A549 (cell line): ENCODE measurements at regions not wholly inside any gene's neighbourhood (a gene's known extent, or its start where the extent isn't known, plus 50 kb on each side); places are given as distances from the start of the nearest gene placed in this dataset.

ENCODE experiments used
- ATAC-seq, 2 experiments: fragments of 200-7000 bp in 1 of 2; fragments of >200 bp in 1 of 2; cut with Nextera tagmentation in 1 of 2; cut with Tn5 transposase in 1 of 2; 3 replicates each; pipeline versions ENCODE4 v1.8.0 to v1.9.1; 2018 to 2020; ENCODE audit warnings: mild to moderate bottlenecking in 1 of 2, moderate library complexity in 1 of 2
- CTCF ChIA-PET: fragments of 300-600 bp; sonication (Branson Sonifier 250); formaldehyde crosslinking; extraction: SDS; loops from one replicate; lab custom pipeline; 2021; ENCODE audit warnings: antibody characterized with exemption, inconsistent platforms; lab: Yijun Ruan, JAX
- POLR2A ChIA-PET: fragments of 350-600 bp; formaldehyde crosslinking; extraction: SDS; loops from one replicate; lab custom pipeline; 2021; ENCODE audit warnings: antibody characterized with exemption, inconsistent platforms; lab: Yijun Ruan, JAX
- DNase-seq, 2 experiments: peaks; one replicate each; pipeline versions ENCODE4 v3.0.0 to v3.0.0-alpha.2; 2011 to 2016; ENCODE audit warnings: low read depth in 1 of 2, low spot score in 1 of 2
- FAIRE-seq: peaks from 2 replicates; lab custom pipeline; 2011; peaks lifted over from hg19 to GRCh38; lab: Jason Lieb, UNC
- H3K27ac ChIP-seq, 2 experiments: fragments of >200 bp; sonication (Bioruptor Twin); formaldehyde crosslinking; 3 replicates each; pipeline ENCODE4 v1.5.1; 2016 to 2017
- H3K4me1 ChIP-seq: fragments of >200 bp; sonication (Bioruptor Twin); formaldehyde crosslinking; 3 replicates; pipeline ENCODE4 v1.6.1; 2016
- H3K4me2 ChIP-seq: fragments of >200 bp; sonication (Bioruptor Twin); formaldehyde crosslinking; 3 replicates; pipeline ENCODE4 v1.6.1; 2016
- H3K4me3 ChIP-seq: fragments of >200 bp; sonication (Bioruptor Twin); formaldehyde crosslinking; 3 replicates; pipeline ENCODE4 v1.5.1; 2016
- H3K9me3 ChIP-seq: fragments of >200 bp; sonication (Bioruptor Twin); formaldehyde crosslinking; 3 replicates; pipeline ENCODE4 v1.6.1; 2016
- CBX8 ChIP-seq: fragments of 200-600 bp; sonication (generic); IDR thresholded peaks from 2 replicates; pipeline ENCODE4 v1.6.1; 2016
- CEBPB ChIP-seq, 2 experiments: fragments of >200 bp in 1 of 2; sonication (Bioruptor Twin) in 1 of 2; formaldehyde crosslinking in 1 of 2; IDR thresholded peaks; 2 replicates each; pipeline ENCODE4 v1.6.1; 2012 to 2016
- ESRRA ChIP-seq: fragments of 150-350 bp; IDR thresholded peaks from 2 replicates; pipeline ENCODE4 v1.6.1; 2014; ENCODE audit warnings: mild to moderate bottlenecking, low read length, borderline replicate concordance
- HES2 ChIP-seq: fragments of >200 bp; sonication (Bioruptor Twin); formaldehyde crosslinking; IDR thresholded peaks from 2 replicates; pipeline ENCODE4 v1.6.1; 2016
- KDM1A ChIP-seq: fragments of 200-600 bp; sonication (generic); IDR thresholded peaks from 2 replicates; pipeline ENCODE4 v1.6.1; 2016; ENCODE audit warnings: low read depth, mild to moderate bottlenecking
- KDM5A ChIP-seq: fragments of 200-600 bp; sonication (generic); IDR thresholded peaks from 2 replicates; pipeline ENCODE4 v1.6.1; 2016; ENCODE audit warnings: antibody characterized with exemption, mild to moderate bottlenecking
- MAFK ChIP-seq: fragments of 450-650 bp; IDR thresholded peaks from 2 replicates; pipeline ENCODE4 v1.6.1; 2014; ENCODE audit not compliant: partially characterized antibody
- MYC ChIP-seq: IDR thresholded peaks from 2 replicates; pipeline ENCODE4 v1.6.1; 2012; ENCODE audit warnings: mild to moderate bottlenecking, inconsistent platforms, low read length, improper control_type of control experiment, borderline replicate concordance
- NFE2L2 ChIP-seq: fragments of 150-350 bp; conservative IDR thresholded peaks from 2 replicates; pipeline ENCODE4 v1.6.1; 2014; ENCODE audit warnings: low read length
- RAD21 ChIP-seq, 2 experiments: fragments of >200 bp in 1 of 2; sonication (Bioruptor Twin) in 1 of 2; formaldehyde crosslinking in 1 of 2; IDR thresholded peaks in 1 of 2; conservative IDR thresholded peaks in 1 of 2; 2 replicates in 1 of 2; 3 replicates in 1 of 2; pipeline ENCODE4 v1.6.1; 2012 to 2018; ENCODE audit warnings: inconsistent platforms in 1 of 2
- RCOR1 ChIP-seq: fragments of 150-350 bp; IDR thresholded peaks from 2 replicates; pipeline ENCODE4 v1.6.1; 2014; ENCODE audit warnings: antibody characterized with exemption, low read length, low read depth
- RFX5 ChIP-seq: fragments of 450-650 bp; IDR thresholded peaks from 2 replicates; pipeline ENCODE4 v1.7.1; 2014; ENCODE audit warnings: antibody characterized with exemption, mild to moderate bottlenecking, moderate library complexity
- RNF2 ChIP-seq: fragments of 200-600 bp; sonication (generic); IDR thresholded peaks from 2 replicates; pipeline ENCODE4 v1.6.1; 2016; ENCODE audit warnings: low read depth, mild to moderate bottlenecking, antibody characterized with exemption, moderate library complexity, borderline replicate concordance
- WGBS: methylation state at CpG from one replicate; pipeline ENCODE4 v1.1.6; 2017; ENCODE audit errors: missing lambda C conversion rate; 5-methylcytosine and 5-hydroxymethylcytosine counted together
- TF ChIP-seq, protein P1 (sequence below): IDR thresholded peaks from 2 replicates; pipeline ENCODE4 v1.6.1; 2012
- TF ChIP-seq, protein P2 (sequence below): fragments of 200-600 bp; sonication (generic); IDR thresholded peaks from 2 replicates; pipeline ENCODE4 v1.6.1; 2016; ENCODE audit warnings: antibody characterized with exemption, mild to moderate bottlenecking, moderate library complexity

- Histone ChIP-seq H3K27ac (no peak overlapping the region), H3K4me3 (no peak overlapping the region), H3K4me2 (no peak overlapping the region), H3K4me1 (peaks cover 14% of the 10 kb centered on the region; the same call in 2 of the 3 replicates), H3K9me3 (no peaks in the 10 kb centered on the region)
- POLR2A ChIA-PET, result no interaction called here
- 57% methylated on average over 3 of the region's 3 CpGs for WGBS
- FAIRE-seq (peak; percentile 59), DNase-seq (no peak), ATAC-seq (no peak)
- TF ChIP-seq CBX8, result no peak
- CTCF ChIA-PET, result interaction anchor here (1.2 kb wide), 1 partner anchor 286 kb away, joined by 3 read pairs; no protein-coding TSS in a partner anchor
Measured at GRCh38 chr5:38728029-38728428, 117.8 kb upstream of the OSMR start.

GRCh38 chr5:38731461-38731860, 114.4 kb upstream of the OSMR start:
- 59% methylated on average over 4 of the region's 4 CpGs for WGBS
- no peak for FAIRE-seq

GRCh38 chr5:38734353-38734752, 111.5 kb upstream of the OSMR start:
- no peak; a peak in 1 of 6 replicates for ATAC-seq
- TF ChIP-seq NFE2L2 (no peak), RAD21 (conservative IDR thresholded peaks at IDR 0.05 in 1 of 2, IDR thresholded peaks at IDR 0.05 in 1 of 2) (0 out of 5 replicates have a peak, but pooled peaks of 1 of the 2 experiments have one; percentile 16), ESRRA (no peak), RNF2 (no peak), KDM1A (no peak), RCOR1 (no peak), CEBPB (IDR thresholded peaks at IDR 0.05) (no peak)
- no peak for DNase-seq
- Histone ChIP-seq H3K9me3 (no peaks in the 10 kb centered on the region), H3K4me2 (no peak overlapping the region), H3K27ac (no peak overlapping the region), H3K4me3 (no peak overlapping the region), H3K4me1 (0 out of 3 replicates have a peak, but pooled peaks cover 2% of the 10 kb centered on the region)
- ChIA-PET CTCF (interaction anchor here (0.7 to 1.0 kb wide), 2 partner anchors 177 to 314 kb away, joined by 3 read pairs; no protein-coding TSS in a partner anchor), POLR2A (no interaction called here)
- no peak for FAIRE-seq
- WGBS, result 41% methylated on average over 4 of the region's 4 CpGs

More at GRCh38 chr5:38731461-38731860, 114.4 kb upstream of the OSMR start:
- H3K9me3 ChIP-seq, result no peaks in the 10 kb centered on the region
- H3K4me2 ChIP-seq, result no peak overlapping the region
- no peak overlapping the region for H3K4me3 ChIP-seq
- ChIA-PET POLR2A (no interaction called here), CTCF (no interaction called here)
- ATAC-seq (no peak), DNase-seq (no peak)
- TF ChIP-seq MAFK (peak; percentile 85), KDM5A (no peak)
- no peak overlapping the region for H3K27ac ChIP-seq
- no peaks in the 10 kb centered on the region for H3K4me1 ChIP-seq

GRCh38 chr5:38736089-38736488, 109.7 kb upstream of the OSMR start:
- H3K27ac ChIP-seq, result no peak overlapping the region
- H3K4me1 ChIP-seq, result 0 out of 3 replicates have a peak, but pooled peaks cover 7% of the 10 kb centered on the region
- POLR2A ChIA-PET, result no interaction called here
- no peak for DNase-seq
- TF ChIP-seq RNF2, result no peak
- TF ChIP-seq MYC, result no peak
- TF ChIP-seq, protein P1, sequence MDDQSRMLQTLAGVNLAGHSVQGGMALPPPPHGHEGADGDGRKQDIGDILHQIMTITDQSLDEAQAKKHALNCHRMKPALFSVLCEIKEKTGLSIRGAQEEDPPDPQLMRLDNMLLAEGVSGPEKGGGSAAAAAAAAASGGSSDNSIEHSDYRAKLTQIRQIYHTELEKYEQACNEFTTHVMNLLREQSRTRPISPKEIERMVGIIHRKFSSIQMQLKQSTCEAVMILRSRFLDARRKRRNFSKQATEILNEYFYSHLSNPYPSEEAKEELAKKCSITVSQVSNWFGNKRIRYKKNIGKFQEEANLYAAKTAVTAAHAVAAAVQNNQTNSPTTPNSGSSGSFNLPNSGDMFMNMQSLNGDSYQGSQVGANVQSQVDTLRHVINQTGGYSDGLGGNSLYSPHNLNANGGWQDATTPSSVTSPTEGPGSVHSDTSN, result no peak
- no peak for TF ChIP-seq NFE2L2
- TF ChIP-seq, protein P2, sequence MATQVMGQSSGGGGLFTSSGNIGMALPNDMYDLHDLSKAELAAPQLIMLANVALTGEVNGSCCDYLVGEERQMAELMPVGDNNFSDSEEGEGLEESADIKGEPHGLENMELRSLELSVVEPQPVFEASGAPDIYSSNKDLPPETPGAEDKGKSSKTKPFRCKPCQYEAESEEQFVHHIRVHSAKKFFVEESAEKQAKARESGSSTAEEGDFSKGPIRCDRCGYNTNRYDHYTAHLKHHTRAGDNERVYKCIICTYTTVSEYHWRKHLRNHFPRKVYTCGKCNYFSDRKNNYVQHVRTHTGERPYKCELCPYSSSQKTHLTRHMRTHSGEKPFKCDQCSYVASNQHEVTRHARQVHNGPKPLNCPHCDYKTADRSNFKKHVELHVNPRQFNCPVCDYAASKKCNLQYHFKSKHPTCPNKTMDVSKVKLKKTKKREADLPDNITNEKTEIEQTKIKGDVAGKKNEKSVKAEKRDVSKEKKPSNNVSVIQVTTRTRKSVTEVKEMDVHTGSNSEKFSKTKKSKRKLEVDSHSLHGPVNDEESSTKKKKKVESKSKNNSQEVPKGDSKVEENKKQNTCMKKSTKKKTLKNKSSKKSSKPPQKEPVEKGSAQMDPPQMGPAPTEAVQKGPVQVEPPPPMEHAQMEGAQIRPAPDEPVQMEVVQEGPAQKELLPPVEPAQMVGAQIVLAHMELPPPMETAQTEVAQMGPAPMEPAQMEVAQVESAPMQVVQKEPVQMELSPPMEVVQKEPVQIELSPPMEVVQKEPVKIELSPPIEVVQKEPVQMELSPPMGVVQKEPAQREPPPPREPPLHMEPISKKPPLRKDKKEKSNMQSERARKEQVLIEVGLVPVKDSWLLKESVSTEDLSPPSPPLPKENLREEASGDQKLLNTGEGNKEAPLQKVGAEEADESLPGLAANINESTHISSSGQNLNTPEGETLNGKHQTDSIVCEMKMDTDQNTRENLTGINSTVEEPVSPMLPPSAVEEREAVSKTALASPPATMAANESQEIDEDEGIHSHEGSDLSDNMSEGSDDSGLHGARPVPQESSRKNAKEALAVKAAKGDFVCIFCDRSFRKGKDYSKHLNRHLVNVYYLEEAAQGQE, result no peak
- no peak for TF ChIP-seq ESRRA
- TF ChIP-seq RFX5, result no peak
- no peak for TF ChIP-seq HES2
- TF ChIP-seq, all 56 proteins: peak for 0
- Histone ChIP-seq H3K4me3 (no peak overlapping the region), H3K4me2 (no peak overlapping the region), H3K9me3 (no peaks in the 10 kb centered on the region)
- ATAC-seq, result no peak
- CTCF ChIA-PET, result interaction anchor here (0.7 to 1.3 kb wide), 2 partner anchors 25 to 294 kb away, joined by 3 read pairs; no protein-coding TSS in a partner anchor
- 88% methylated on average over 2 of the region's 2 CpGs for WGBS
- FAIRE-seq, result no peak
